Prostate gland (tissue), 2 donors: ENCODE measurements at regions not wholly inside any gene's neighbourhood (a gene's known extent, or its start where the extent isn't known, plus 50 kb on each side); places are given as distances from the start of the nearest gene placed in this dataset.

Experiments used
- DNase-seq: peaks from one replicate; pipeline ENCODE4 v3.0.0-alpha.2; 2019; ENCODE audit warnings: low spot score
- H3K27ac ChIP-seq, 2 donors: fragments of 200-600 bp; sonication (generic); 2 replicates each; pipeline ENCODE4 v1.5.1; 2017 to 2019
- H3K27me3 ChIP-seq: fragments of 200-600 bp; sonication (generic); replicated peaks from 2 replicates; pipeline ENCODE4 v1.5.1; 2019; ENCODE audit not compliant: insufficient read depth
- H3K36me3 ChIP-seq, 2 donors: fragments of 200-600 bp; sonication (generic); 1 replicate in 1 of 2; 2 replicates in 1 of 2; pipeline versions ENCODE4 v1.5.1 to v1.8.1; 2017 to 2019
- H3K4me1 ChIP-seq: fragments of 200-600 bp; sonication (generic); replicated peaks from 2 replicates; pipeline ENCODE4 v1.5.1; 2019
- H3K4me3 ChIP-seq, 2 donors: fragments of 200-600 bp; sonication (generic); 2 replicates each; pipeline ENCODE4 v1.5.1; 2017 to 2019
- H3K9me3 ChIP-seq: fragments of 200-600 bp; sonication (generic); 2 replicates; pipeline ENCODE4 v1.5.1; 2017
- POLR2A ChIP-seq: fragments of 450-650 bp; IDR thresholded peaks from one replicate; pipeline ENCODE4 v1.6.1; 2016; ENCODE audit warnings: antibody characterized with exemption, mild to moderate bottlenecking
- POLR2AphosphoS5 ChIP-seq: sonication (generic); formaldehyde crosslinking; IDR thresholded peaks from one replicate; pipeline ENCODE4 v1.6.1; 2017; ENCODE audit warnings: antibody characterized with exemption
- WGBS: methylation state at CpG from one replicate; pipeline ENCODE4 v1.1.5; 2018; 5-methylcytosine and 5-hydroxymethylcytosine counted together
- intact Hi-C: fragments of 100-400 bp; cut with DNase I; formaldehyde crosslinking; loops from one replicate; pipeline ENCODE4 v1.14.2; 2022
- TF ChIP-seq, protein P1 (sequence below), 4 experiments: fragments of 200-600 bp in 2 of 4; fragments of 450-650 bp in 2 of 4; sonication (generic) in 2 of 4; IDR thresholded peaks; 1 replicate in 3 of 4; 2 replicates in 1 of 4; pipeline ENCODE4 v1.5.1; 2016 to 2019; ENCODE audit warnings: antibody characterized with exemption in 4 of 4, mild to moderate bottlenecking in 2 of 4, moderate library complexity in 2 of 4

DNA sequence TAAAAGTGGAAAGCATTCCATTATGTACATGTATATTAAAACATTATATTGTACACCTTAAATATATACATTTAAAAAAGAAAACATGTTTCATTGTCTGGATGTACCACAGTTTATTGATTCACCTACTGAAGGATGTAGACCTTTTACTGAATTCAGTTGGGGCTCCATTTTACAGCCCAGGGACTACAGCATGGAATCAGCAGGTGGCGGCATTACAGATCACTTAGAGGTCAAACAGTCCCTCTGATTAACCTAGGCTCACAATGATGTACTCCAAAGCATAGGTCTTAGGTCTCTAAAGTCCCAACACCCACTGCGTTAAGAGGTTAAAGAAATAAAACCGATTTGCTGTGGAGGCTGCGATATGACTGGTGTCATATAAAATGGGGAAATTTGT is 490.9 kb downstream of the SHISA9 start:
- intact Hi-C loops = no loop called here
- Histone ChIP-seq H3K27ac (no peak overlapping the region), H3K36me3 (no peaks in the 10 kb centered on the region), H3K9me3 (no peaks in the 10 kb centered on the region), H3K4me3 (no peak overlapping the region), H3K27me3 (no peaks in the 10 kb centered on the region), H3K4me1 (no peaks in the 10 kb centered on the region)
- 89% methylated on average over 4 of the region's 4 CpGs for WGBS
- TF ChIP-seq POLR2A (no peak), POLR2AphosphoS5 (no peak)
- TF ChIP-seq, protein P1, sequence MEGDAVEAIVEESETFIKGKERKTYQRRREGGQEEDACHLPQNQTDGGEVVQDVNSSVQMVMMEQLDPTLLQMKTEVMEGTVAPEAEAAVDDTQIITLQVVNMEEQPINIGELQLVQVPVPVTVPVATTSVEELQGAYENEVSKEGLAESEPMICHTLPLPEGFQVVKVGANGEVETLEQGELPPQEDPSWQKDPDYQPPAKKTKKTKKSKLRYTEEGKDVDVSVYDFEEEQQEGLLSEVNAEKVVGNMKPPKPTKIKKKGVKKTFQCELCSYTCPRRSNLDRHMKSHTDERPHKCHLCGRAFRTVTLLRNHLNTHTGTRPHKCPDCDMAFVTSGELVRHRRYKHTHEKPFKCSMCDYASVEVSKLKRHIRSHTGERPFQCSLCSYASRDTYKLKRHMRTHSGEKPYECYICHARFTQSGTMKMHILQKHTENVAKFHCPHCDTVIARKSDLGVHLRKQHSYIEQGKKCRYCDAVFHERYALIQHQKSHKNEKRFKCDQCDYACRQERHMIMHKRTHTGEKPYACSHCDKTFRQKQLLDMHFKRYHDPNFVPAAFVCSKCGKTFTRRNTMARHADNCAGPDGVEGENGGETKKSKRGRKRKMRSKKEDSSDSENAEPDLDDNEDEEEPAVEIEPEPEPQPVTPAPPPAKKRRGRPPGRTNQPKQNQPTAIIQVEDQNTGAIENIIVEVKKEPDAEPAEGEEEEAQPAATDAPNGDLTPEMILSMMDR (IDR thresholded peaks at IDR 0.05) = no peak
- no peak for DNase-seq

DNA sequence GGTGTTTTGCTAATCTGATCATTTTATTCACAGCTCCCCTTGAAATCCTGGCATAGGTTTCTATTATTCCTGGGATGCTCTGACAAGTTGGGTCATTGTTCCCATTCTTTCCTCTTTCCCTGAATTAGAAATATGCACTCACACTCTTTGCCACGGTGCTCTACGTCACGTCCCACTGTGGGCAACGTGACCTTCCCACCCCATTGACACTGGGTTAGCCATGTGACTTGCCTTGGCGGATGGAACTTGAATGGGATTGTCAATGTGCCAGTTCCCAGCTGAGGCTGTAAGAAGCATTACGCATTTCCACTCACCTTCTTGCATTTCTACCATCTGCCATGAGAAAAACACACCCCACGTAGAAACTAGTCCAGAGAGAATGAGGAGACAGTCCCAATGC is 492.4 kb downstream of the SHISA9 start:
- no peaks in the 10 kb centered on the region for H3K27me3 ChIP-seq
- intact Hi-C loops = no loop called here
- no peak for TF ChIP-seq POLR2A
- TF ChIP-seq, protein P1 (IDR thresholded peaks at IDR 0.05) = no peak
- no peak for TF ChIP-seq POLR2AphosphoS5
- no peaks in the 10 kb centered on the region for H3K36me3 ChIP-seq
- 90% methylated on average over 7 of the region's 7 CpGs for WGBS
- H3K4me1 ChIP-seq = no peaks in the 10 kb centered on the region
- H3K9me3 ChIP-seq = no peaks in the 10 kb centered on the region
- H3K4me3 ChIP-seq = no peak overlapping the region
- H3K27ac ChIP-seq = no peak overlapping the region
- DNase-seq = no peak

DNA sequence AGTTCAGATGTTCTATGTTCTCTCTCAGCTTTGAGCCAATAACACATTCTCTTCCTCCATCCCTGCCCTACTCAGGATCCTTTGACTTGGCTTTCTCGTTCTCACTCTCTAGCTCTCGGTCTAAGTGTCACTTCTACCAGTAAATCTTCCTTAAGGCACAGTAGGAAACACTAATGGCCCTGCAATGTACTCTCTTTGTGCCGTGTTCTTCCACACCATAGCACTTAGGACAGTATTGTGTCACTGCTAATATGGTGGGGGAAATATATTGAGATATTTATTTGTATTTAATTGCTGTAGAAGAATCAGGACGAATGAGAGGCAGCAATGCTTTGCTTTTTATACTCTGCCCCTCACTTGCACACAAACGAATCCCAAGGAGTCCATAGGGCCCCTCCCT is 493.1 kb downstream of the SHISA9 start:
- Histone ChIP-seq H3K4me3 (no peak overlapping the region), H3K27me3 (no peaks in the 10 kb centered on the region), H3K4me1 (no peaks in the 10 kb centered on the region), H3K9me3 (no peaks in the 10 kb centered on the region), H3K36me3 (no peaks in the 10 kb centered on the region), H3K27ac (no peak overlapping the region)
- WGBS = 63% methylated on average over 5 of the region's 5 CpGs
- TF ChIP-seq, protein P1 (IDR thresholded peaks at IDR 0.05) = no peak
- TF ChIP-seq POLR2A = no peak
- no peak for TF ChIP-seq POLR2AphosphoS5
- DNase-seq = no peak
- intact Hi-C loops = no loop called here

DNA sequence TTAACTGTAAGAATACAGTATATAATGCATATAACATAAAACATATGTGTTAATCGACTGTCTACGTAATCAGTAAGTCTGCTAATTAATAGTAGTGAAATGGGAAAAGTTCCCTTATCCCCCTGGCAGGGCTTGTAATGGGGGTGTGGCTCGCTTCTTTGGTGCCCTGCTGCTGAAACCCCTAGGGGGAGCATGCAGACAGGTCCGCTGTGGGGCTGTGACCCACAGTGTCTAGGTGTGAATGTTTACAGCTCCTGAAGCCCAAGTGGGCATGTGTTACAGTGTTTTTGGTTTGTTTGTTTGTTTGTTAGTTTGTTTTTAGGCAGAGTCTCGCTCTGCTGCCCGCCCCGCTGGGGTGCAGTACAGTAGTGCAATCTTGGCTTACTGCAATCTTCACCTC is 495.7 kb downstream of the SHISA9 start:
- no peaks in the 10 kb centered on the region for H3K4me1 ChIP-seq
- DNase-seq = no peak
- no peak overlapping the region for H3K4me3 ChIP-seq
- H3K27ac ChIP-seq = no peak overlapping the region
- no peaks in the 10 kb centered on the region for H3K27me3 ChIP-seq
- intact Hi-C loops = no loop called here
- WGBS = 92% methylated on average over 7 of the region's 7 CpGs
- H3K9me3 ChIP-seq = no peaks in the 10 kb centered on the region
- no peaks in the 10 kb centered on the region for H3K36me3 ChIP-seq
- TF ChIP-seq, protein P1 (IDR thresholded peaks at IDR 0.05) = no peak
- TF ChIP-seq POLR2A = no peak
- TF ChIP-seq POLR2AphosphoS5 = no peak

DNA sequence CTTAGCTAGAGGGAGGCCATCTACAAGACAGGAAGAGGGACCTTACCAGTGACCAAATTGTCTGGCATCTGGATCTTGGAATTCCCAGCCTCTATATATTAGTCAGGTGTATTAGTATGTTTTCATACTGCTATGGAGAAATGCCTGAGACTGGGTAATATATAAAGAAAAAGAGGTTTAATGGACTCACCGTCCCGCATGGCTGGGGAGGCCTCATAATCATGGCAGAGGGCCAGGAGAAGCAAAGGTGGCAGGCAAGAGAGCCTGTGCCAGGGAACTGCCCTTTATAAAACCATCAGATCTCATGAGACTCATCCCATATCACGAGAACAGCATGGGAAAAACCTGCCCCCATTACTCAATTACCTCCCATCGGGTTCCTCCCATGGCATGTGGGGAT is 500.2 kb downstream of the SHISA9 start:
- TF ChIP-seq POLR2A (no peak), POLR2AphosphoS5 (no peak)
- TF ChIP-seq, protein P1 (IDR thresholded peaks at IDR 0.05) = no peak
- 84% methylated on average over 4 of the region's 4 CpGs for WGBS
- H3K4me1 ChIP-seq = no peaks in the 10 kb centered on the region
- no peak overlapping the region for H3K4me3 ChIP-seq
- no peaks in the 10 kb centered on the region for H3K9me3 ChIP-seq
- H3K27ac ChIP-seq = no peak overlapping the region
- DNase-seq = no peak
- no peaks in the 10 kb centered on the region for H3K27me3 ChIP-seq
- intact Hi-C loops = no loop called here
- H3K36me3 ChIP-seq = no peaks in the 10 kb centered on the region
